Upper lobe of left lung (tissue), 4 donors: ENCODE measurements at regions not wholly inside any gene's neighbourhood (a gene's known extent, or its start where the extent isn't known, plus 50 kb on each side); places are given as distances from the start of the nearest gene placed in this dataset.

Experiments used
- CTCF ChIP-seq, 6 experiments: fragments of 450-650 bp in 4 of 6; fragments of 200-600 bp in 2 of 6; sonication (generic) in 2 of 6; IDR thresholded peaks; one replicate each; pipeline ENCODE4 v1.5.1; 2016 to 2019; ENCODE audit warnings: antibody characterized with exemption in 6 of 6
- EP300 ChIP-seq, 4 donors: sonication (generic); formaldehyde crosslinking; IDR thresholded peaks; one replicate each; pipeline ENCODE4 v1.5.1; 2017; ENCODE audit warnings: antibody characterized with exemption in 4 of 4, control low read depth in 2 of 4
- POLR2A ChIP-seq, 4 donors: fragments of 450-650 bp; IDR thresholded peaks; one replicate each; pipeline ENCODE4 v1.5.1; 2016 to 2017; ENCODE audit warnings: antibody characterized with exemption in 4 of 4, mild to moderate bottlenecking in 2 of 4

GRCh38 chr4:24181005-24181404, 291.2 kb upstream of the PPARGC1A start:
- TF ChIP-seq POLR2A (IDR thresholded peaks at IDR 0.05) (no peak), EP300 (IDR thresholded peaks at IDR 0.05) (no peak), CTCF (IDR thresholded peaks at IDR 0.05) (no peak)
